HG02852 (cell line): ENCODE measurements at regions not wholly inside any gene's neighbourhood (a gene's known extent, or its start where the extent isn't known, plus 50 kb on each side); places are given as distances from the start of the nearest gene placed in this dataset.

Experiments
- ATAC-seq: cut with Tn5 transposase; IDR thresholded peaks from one replicate; pipeline ENCODE4 v1.9.1; 2021; ENCODE audit warnings: mild to moderate bottlenecking, moderate library complexity; ENCODE audit not compliant: unreplicated experiment

- no peak for ATAC-seq
Measured at GRCh38 chr15:38164061-38164460, 88.6 kb upstream of the SPRED1 start.

DNA sequence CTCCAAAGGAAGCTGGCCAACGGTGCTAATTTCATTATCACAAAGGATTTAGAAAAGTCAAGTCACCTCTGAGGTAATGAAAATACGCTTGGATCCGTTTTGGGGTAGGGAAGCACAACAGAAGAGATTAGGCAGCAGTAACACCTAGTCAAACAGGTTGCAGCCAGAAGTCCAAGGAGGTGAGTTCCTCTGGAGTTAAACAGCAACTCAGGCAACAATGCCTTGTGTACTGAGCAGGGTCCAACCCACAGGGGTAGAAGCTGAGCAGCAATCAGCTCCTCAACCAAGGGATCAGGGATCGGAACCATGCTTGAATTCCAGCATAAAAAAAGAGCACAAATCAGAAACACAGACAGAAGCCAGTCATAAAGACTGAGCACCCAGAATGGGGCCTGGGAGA, 88.1 kb upstream of the SPRED1 start:
- ATAC-seq: no peak

DNA sequence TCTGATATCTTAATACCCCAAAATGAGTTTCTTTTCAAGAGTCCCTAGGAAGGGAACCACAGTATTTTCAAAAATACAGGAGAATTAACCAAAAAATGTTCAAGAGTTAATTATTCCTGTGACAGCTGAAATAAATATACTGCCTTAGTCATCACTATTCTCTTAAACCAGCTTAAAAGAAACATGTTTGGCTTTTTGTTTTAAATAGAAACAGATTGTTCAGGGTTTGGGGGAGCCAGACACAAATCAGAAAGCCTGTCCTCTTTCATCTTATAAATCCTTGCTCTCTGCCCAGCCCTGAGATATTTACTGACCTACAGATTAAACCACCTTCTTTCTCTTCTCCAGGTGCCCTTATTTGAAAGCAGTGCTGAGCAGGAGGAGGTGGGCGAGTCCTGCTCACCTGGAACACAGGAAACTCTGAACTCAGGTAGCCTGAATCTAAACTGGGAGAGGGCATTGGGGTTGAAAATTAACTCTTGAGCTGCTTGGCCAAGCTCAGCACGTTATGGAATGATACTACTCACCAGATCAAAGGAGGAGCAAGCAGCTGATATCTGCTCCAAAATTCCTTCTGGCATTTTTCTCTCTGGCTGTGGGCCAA, 84.1 kb upstream of the SPRED1 start:
- ATAC-seq: no peak

DNA sequence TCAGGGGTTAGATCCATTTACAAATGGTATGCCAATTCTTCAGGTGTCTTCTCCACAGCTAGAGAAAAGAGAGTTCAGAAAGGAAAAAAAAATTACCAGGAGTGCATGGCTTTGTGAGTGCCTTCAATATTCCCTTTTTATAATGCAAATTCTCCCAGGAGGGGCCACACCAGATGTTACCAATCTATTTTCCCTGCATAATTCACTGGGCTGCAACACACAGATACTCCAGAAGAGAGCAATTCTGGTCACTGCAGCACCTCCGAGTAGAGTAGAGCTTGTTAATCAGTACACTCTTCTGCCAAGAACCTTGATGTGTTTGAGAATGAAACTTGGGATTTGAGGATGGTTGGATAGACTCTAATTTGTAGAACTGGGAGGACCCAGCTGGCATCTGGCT, 80.7 kb upstream of the SPRED1 start:
- ATAC-seq: no peak

DNA sequence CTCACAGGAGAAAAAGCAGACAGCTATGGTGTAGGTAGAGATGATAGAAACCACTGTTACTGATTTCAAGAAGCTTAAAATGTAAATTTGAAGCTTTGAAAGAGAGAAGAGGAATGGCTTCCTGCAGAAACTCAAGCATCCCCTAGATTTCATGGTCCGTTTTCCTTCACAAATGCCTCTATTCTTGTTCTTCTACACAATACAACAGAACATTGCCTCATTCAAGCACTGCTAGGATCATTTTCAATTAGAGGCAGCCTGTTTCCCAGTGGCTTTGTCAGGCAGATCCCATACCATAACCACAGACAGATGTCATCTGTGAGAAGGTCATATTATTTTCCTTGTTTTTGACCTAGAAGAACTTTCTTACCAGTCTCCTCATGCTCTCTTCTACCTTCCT, 77.9 kb upstream of the SPRED1 start:
- ATAC-seq: no peak

DNA sequence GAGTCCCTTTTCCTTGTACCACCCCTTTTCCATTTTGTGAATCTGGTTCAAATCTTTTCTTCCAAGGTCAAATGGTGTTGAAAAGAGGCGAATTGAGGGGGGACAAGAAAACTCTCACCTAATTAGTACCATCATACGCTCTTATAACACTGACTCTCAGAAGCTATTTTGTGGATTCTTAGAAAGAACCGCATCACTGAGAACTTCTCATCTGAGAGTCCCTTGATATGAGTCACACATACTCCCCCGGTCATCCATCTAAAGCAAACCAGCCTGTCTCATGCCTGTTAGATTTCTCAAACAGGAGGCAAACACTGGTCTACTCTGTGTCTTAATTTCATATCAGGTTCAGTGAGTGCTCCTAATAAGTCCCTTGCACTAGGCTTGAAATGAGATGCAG, 76.5 kb upstream of the SPRED1 start:
- peak; percentile 91 for ATAC-seq

GRCh38 chr15:38176691-38177090, 75.9 kb upstream of the SPRED1 start:
- ATAC-seq: no peak

DNA sequence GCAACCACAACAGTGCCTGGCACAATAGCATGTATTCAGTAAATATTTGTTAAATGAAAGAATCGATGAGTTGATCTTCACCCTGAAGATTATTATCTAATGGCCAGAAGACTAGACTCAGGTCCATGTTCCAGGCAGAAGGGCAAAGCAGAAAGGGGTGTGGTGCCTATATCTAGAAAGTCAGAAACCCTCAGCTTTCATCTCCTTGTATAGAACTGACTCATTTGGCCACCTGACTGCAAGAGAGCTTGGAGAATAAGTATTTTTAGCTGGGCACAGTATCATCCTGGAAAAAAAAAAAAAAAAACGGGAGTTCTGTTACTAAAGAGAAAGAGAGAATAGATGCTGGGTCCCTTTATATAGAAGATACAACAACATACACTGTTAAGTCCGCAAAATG, 69.7 kb upstream of the SPRED1 start:
- no peak for ATAC-seq

DNA sequence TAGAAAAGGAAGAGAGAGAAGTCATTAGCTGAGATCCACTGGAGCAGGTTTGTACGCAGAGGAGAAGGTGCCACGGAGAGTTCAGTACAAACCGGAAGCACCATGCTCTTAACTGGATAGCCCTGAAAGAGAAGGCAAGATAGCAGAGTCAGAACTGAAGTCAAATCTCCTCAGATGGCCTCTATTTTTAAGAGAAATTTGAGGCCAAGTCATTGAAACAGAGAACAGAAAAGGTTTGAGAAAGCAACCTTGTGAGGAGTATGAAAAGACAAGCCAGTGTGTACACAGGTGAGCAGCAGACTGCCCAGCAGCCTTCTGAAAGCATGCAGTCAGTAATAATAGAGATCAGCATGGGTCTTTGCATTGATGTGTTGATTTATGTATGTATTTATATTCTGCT, 66.1 kb upstream of the SPRED1 start:
- ATAC-seq: no peak

DNA sequence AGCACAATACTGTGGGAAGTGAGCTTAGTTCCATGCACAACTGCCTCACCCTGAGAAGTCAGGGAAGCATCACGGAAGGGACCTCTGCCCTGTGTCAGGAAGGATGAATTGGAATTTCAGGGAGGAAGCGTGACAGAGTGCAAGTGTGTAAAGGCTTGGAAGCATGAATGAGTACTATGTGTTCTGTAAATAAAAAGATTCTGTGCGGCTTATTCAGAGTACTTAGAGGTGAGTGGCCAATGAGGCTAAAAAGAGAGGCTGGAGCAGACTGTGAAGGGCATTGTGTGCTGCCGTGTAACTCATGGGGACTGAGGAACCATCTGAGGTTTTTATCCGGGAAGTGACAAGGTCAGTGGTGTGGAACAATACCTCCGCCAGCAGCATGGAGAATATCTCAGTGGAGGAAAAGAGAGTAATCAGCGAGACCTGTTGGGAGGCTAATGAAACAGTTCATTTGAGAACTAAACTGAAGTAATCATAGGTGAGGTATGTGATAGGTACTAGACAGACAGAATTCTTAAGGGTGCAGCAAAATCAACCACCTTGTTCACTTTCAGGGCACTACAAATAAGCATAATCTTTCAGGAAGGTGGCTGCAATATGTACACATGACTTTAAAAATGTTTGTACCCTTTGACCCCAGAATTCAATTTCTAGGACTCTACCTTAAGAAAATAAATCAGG, 64.9 kb upstream of the SPRED1 start:
- ATAC-seq: no peak

- no peak for ATAC-seq
Measured at GRCh38 chr15:38189671-38190295, 62.9 kb upstream of the SPRED1 start.

DNA sequence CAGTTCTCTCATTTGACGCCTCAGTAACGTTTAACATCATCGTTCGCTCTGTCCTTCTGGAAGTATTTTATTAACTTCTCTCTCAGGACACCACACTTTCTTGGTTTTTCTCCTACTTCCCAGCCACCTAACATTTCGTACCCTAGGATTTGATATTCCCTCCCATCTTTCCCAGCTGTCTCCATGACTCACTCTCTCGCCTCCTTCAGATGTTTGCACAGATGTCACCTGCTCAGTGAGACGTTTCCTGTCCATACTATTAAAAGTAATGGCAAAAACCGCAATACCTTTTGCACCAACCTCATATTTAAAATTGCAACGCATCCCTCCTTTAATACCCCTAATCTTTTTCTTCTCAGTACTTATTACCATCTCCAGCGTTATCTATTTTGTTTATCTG, 62.1 kb upstream of the SPRED1 start:
- ATAC-seq: no peak

DNA sequence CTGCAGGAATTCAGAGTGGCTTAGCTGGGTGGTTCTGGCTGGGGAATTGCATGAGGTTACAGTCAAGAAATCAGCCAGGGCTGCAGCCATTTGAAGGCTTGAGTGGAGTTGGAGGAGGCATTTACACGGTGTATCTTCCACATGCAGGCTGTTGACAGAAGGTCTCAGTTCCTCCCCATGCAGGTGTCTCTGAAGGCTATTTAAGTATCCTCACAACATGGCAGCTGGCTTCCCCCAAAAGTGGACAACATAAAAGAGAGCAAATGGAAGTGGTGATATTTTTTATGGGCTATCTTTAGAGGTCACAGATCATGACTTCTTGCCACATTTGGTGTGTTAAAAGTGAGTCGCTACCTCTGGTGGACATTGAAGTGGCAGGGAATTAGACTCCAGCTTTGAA, 60.1 kb upstream of the SPRED1 start:
- ATAC-seq: no peak

DNA sequence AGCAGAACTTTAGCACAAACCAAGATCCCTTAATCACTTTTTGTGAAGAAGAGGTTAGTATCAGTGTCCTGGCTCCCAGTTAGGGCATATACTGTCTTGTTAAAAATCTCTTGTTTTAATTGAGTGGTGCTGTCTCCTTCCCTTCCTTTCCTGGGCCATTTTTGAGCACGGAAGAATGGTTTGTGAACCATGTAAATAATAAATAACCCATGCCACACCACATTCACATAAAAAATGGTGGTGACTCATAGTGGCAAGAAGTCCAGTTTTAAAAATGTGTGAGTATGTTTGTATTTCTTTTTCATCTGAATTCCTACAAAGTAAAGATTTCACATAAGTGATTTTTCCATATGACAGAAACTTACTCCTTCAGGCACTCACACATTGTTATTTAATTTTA, 59.1 kb upstream of the SPRED1 start:
- ATAC-seq: no peak

DNA sequence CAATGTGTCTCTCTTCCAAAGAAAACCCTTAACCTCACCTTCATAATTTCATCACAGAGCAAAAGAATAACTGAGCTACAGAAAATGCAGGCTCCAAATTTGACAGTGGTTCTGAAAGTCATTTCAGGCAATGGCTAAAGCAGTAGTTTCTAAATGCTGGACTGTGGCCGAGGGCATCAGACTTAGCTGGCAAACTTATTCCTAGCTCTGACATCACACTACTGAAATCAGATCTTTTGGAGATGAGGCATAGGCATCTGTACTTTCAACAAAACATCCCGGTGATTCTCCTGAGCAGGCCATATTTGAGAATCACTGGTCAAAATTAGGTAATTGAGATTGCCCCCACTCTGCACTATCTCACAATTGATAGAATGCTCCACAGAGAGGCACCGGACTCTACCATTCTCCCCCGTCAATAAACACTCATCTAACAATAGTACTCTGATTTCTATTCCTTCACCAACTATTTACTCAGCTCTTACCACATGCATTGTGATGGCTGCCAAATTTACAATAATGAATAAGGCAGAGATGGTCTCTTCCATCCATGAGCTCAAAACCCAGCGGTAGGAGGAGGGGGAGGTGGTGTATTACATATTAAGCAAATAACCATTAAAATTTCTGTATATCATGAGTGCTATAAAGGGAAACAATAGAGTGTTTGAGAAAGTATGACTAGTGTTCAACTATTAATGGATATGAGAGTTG, 57.3 kb upstream of the SPRED1 start:
- ATAC-seq: no peak

GRCh38 chr15:38196076-38196475, 56.6 kb upstream of the SPRED1 start:
- no peak for ATAC-seq

GRCh38 chr15:38197553-38197952, 55.1 kb upstream of the SPRED1 start:
- ATAC-seq: no peak

DNA sequence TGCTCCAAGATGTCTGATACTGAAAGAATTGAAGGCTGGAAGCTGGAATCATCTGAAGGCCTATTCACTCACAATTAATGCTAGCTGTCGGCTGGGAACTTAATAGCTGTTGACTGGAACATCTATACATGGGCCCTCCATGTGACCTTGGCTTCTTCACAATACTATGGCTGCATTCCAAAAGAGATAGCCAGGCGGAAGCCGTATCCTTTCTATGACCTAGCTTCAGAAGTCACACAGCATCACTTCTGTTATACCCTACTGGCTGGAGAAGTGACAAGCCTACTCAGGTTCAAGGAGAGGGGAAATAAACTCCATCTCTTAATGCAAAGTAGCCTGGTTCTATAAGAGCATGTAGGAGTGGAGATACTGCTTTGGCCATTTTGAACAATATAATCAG, 50.9 kb upstream of the SPRED1 start:
- no peak for ATAC-seq

- ATAC-seq: no peak
Measured at GRCh38 chr15:38202361-38202760, 50.3 kb upstream of the SPRED1 start.
